Panc1 (cell line): ENCODE measurements at regions not wholly inside any gene's neighbourhood (a gene's known extent, or its start where the extent isn't known, plus 50 kb on each side); places are given as distances from the start of the nearest gene placed in this dataset.

Experiments
- SIN3A ChIP-seq: IDR thresholded peaks from 2 replicates; pipeline ENCODE4 v1.6.1; 2012; ENCODE audit warnings: low read depth, mild to moderate bottlenecking, low read length, moderate library complexity, borderline replicate concordance; ENCODE audit not compliant: insufficient read depth
- TCF7L2 ChIP-seq: IDR thresholded peaks from 2 replicates; pipeline ENCODE4 v1.6.1; 2011; ENCODE audit warnings: mild to moderate bottlenecking, low read depth, low read length, inconsistent platforms
- TF ChIP-seq, protein P1 (sequence below): fragments of 450-650 bp; IDR thresholded peaks from 2 replicates; pipeline ENCODE4 v1.5.1; 2017; ENCODE audit warnings: mild to moderate bottlenecking

DNA sequence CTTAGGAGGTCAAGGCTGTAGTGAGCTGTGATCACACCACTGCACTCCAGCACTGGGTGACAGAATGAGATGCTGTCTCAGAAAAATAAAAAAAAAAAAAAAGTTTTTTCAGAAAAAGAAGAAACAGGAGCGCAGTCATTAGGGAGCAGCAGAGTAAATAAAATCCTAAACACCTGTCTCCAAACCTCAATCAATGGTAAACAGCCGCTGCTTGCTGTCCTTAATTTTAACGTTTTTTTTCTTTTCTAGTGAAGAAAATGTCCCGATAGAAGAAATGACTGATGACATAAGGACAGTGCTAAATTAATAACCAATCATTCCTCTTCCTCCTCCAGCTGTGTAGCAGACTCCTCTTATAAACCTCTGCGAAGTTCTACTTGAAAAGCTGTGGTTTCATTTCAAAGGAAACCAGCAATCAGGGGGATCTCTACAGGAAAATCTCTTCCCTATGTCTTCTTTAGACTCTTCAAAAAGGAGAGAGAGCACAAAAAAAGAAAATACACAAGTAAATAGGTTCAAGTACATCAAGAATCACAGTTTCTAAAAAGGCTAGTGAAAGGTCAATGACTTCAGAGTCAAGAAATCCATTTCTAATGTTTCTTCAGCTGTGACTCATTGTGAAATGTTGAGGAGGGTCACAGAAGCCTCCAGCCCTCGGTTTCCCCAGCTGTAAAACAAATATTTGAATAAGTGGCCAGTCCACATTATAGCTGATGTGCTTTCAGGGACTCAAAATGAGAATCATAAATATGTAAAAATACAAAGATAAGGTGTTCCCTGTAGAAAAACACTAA lies 127.6 kb downstream of the TMCO5A start:
- TF ChIP-seq, protein P1, sequence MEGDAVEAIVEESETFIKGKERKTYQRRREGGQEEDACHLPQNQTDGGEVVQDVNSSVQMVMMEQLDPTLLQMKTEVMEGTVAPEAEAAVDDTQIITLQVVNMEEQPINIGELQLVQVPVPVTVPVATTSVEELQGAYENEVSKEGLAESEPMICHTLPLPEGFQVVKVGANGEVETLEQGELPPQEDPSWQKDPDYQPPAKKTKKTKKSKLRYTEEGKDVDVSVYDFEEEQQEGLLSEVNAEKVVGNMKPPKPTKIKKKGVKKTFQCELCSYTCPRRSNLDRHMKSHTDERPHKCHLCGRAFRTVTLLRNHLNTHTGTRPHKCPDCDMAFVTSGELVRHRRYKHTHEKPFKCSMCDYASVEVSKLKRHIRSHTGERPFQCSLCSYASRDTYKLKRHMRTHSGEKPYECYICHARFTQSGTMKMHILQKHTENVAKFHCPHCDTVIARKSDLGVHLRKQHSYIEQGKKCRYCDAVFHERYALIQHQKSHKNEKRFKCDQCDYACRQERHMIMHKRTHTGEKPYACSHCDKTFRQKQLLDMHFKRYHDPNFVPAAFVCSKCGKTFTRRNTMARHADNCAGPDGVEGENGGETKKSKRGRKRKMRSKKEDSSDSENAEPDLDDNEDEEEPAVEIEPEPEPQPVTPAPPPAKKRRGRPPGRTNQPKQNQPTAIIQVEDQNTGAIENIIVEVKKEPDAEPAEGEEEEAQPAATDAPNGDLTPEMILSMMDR = no peak
- TF ChIP-seq TCF7L2 (no peak), SIN3A (no peak)
